ENCODE measurements at regions not wholly inside any gene's neighbourhood (a gene's known extent, or its start where the extent isn't known, plus 50 kb on each side); places are given as distances from the start of the nearest gene placed in this dataset.
"Not testable (repeated sequence)": the region's sequence is repeated elsewhere in the genome, so short reads cannot be mapped to it uniquely, and the experiment has no call there.

GRCh38 chr13:80897641-80898040 lies 556.7 kb upstream of the SPRY2 start:
- not testable (repeated sequence) for DNase-seq

GRCh38 chr13:80894917-80895316 lies 554.0 kb upstream of the SPRY2 start:
- DNase-seq = no peak

- no peak for DNase-seq
Measured at GRCh38 chr13:80889829-80890228, 548.9 kb upstream of the SPRY2 start.

- DNase-seq = no peak
Measured at GRCh38 chr13:80888390-80888789, 547.5 kb upstream of the SPRY2 start.

GRCh38 chr13:80884056-80884785 lies 543.3 kb upstream of the SPRY2 start:
- no peak for DNase-seq

- DNase-seq = no peak
Measured at GRCh38 chr13:80883545-80883944, 542.6 kb upstream of the SPRY2 start.

- no peak for DNase-seq
Measured at GRCh38 chr13:80881942-80882445, 541.1 kb upstream of the SPRY2 start.

- DNase-seq = no peak
Measured at GRCh38 chr13:80881495-80881894, 540.6 kb upstream of the SPRY2 start.

GRCh38 chr13:80881034-80881433 lies 540.1 kb upstream of the SPRY2 start:
- no peak for DNase-seq

GRCh38 chr13:80877944-80878241 lies 537.0 kb upstream of the SPRY2 start:
- DNase-seq = no peak

GRCh38 chr13:80877209-80877943 lies 536.5 kb upstream of the SPRY2 start:
- DNase-seq = no peak

GRCh38 chr13:80873589-80873988 lies 532.7 kb upstream of the SPRY2 start:
- peak; percentile 30 for DNase-seq

- not testable (repeated sequence) for DNase-seq
Measured at GRCh38 chr13:80871971-80872370, 531.0 kb upstream of the SPRY2 start.

- no peak for DNase-seq
Measured at GRCh38 chr13:80871481-80871880, 530.6 kb upstream of the SPRY2 start.

- DNase-seq = no peak
Measured at GRCh38 chr13:80870186-80870585, 529.3 kb upstream of the SPRY2 start.

GRCh38 chr13:80866921-80867320 lies 526.0 kb upstream of the SPRY2 start:
- no peak for DNase-seq

- no peak for DNase-seq
Measured at GRCh38 chr13:80865329-80865728, 524.4 kb upstream of the SPRY2 start.

GRCh38 chr13:80862456-80862855 lies 521.5 kb upstream of the SPRY2 start:
- DNase-seq = no peak

- DNase-seq = no peak
Measured at GRCh38 chr13:80860845-80861244, 519.9 kb upstream of the SPRY2 start.

GRCh38 chr13:80858131-80858530 lies 517.2 kb upstream of the SPRY2 start:
- DNase-seq = no peak

- no peak for DNase-seq
Measured at GRCh38 chr13:80857321-80857720, 516.4 kb upstream of the SPRY2 start.

GRCh38 chr13:80850771-80851170 lies 509.8 kb upstream of the SPRY2 start:
- no peak for DNase-seq

GRCh38 chr13:80844164-80844563 lies 503.2 kb upstream of the SPRY2 start:
- DNase-seq = no peak

GRCh38 chr13:80841414-80841813 lies 500.5 kb upstream of the SPRY2 start:
- no peak for DNase-seq

Measured in CD4-positive, alpha-beta T cell treated with Interleukin-15 for 1 hour (primary cell).